GM23248 (cell line): ENCODE measurements at regions not wholly inside any gene's neighbourhood (a gene's known extent, or its start where the extent isn't known, plus 50 kb on each side); places are given as distances from the start of the nearest gene placed in this dataset.

ENCODE experiments used
- EZH2 ChIP-seq: fragments of 200-600 bp; sonication (generic); IDR thresholded peaks from 2 replicates; pipeline ENCODE4 v1.6.1; 2018; ENCODE audit warnings: antibody characterized with exemption, mild to moderate bottlenecking; ENCODE audit not compliant: insufficient read depth, poor library complexity, severe bottlenecking
- EZH2phosphoT487 ChIP-seq: fragments of 200-600 bp; sonication (generic); IDR thresholded peaks from 2 replicates; pipeline ENCODE4 v1.6.1; 2018; ENCODE audit warnings: antibody characterized with exemption, moderate library complexity, mild to moderate bottlenecking, low read depth; ENCODE audit not compliant: insufficient read depth

GRCh38 chr15:70225416-70225815 is 127.7 kb upstream of the TLE3 start:
- TF ChIP-seq EZH2phosphoT487, result no peak
- no peak for TF ChIP-seq EZH2
